ENCODE measurements at regions not wholly inside any gene's neighbourhood (a gene's known extent, or its start where the extent isn't known, plus 50 kb on each side); places are given as distances from the start of the nearest gene placed in this dataset.
"Not testable (repeated sequence)": the region's sequence is repeated elsewhere in the genome, so short reads cannot be mapped to it uniquely, and the experiment has no call there.

- DNase-seq, result no peak
Observed at GRCh38 chr1:47491341-47491753, 53.5 kb downstream of the FOXD2 start.

- DNase-seq, result no peak
Observed at GRCh38 chr1:47495176-47495713, 57.4 kb downstream of the FOXD2 start.

- DNase-seq, result no peak
Observed at GRCh38 chr1:47498551-47498950, 60.7 kb downstream of the FOXD2 start.

GRCh38 chr1:47501069-47501468, 63.2 kb downstream of the FOXD2 start:
- no peak for DNase-seq

GRCh38 chr1:47502746-47503370, 65.0 kb downstream of the FOXD2 start:
- DNase-seq, result no peak

GRCh38 chr1:47504840-47505239, 67.0 kb downstream of the FOXD2 start:
- DNase-seq, result not testable (repeated sequence)

GRCh38 chr1:47505267-47505666, 67.4 kb downstream of the FOXD2 start:
- no peak for DNase-seq

GRCh38 chr1:47506053-47506452, 68.2 kb downstream of the FOXD2 start:
- no peak for DNase-seq

- no peak for DNase-seq
Observed at GRCh38 chr1:47507144-47507543, 69.3 kb downstream of the FOXD2 start.

GRCh38 chr1:47507881-47508701, 70.2 kb downstream of the FOXD2 start:
- DNase-seq, result peak; percentile 7

GRCh38 chr1:47508702-47509431, 71.0 kb downstream of the FOXD2 start:
- DNase-seq, result no peak

GRCh38 chr1:47510282-47510811, 72.5 kb downstream of the FOXD2 start:
- DNase-seq, result no peak

- DNase-seq, result no peak
Observed at GRCh38 chr1:47511825-47512224, 74.0 kb downstream of the FOXD2 start.

- DNase-seq, result no peak
Observed at GRCh38 chr1:47513393-47513792, 75.5 kb downstream of the FOXD2 start.

- DNase-seq, result no peak
Observed at GRCh38 chr1:47514229-47514628, 76.4 kb downstream of the FOXD2 start.

GRCh38 chr1:47515164-47515789, 77.4 kb downstream of the FOXD2 start:
- no peak for DNase-seq

GRCh38 chr1:47517946-47518345, 80.1 kb downstream of the FOXD2 start:
- no peak for DNase-seq

GRCh38 chr1:47519491-47519890, 81.6 kb downstream of the FOXD2 start:
- no peak for DNase-seq

GRCh38 chr1:47519971-47520370, 82.1 kb downstream of the FOXD2 start:
- no peak for DNase-seq

- no peak for DNase-seq
Observed at GRCh38 chr1:47521034-47521881, 83.4 kb downstream of the FOXD2 start.

- DNase-seq, result no peak
Observed at GRCh38 chr1:47522935-47523834, 85.3 kb downstream of the FOXD2 start.
